T-cell (primary cell): ENCODE measurements at regions not wholly inside any gene's neighbourhood (a gene's known extent, or its start where the extent isn't known, plus 50 kb on each side); places are given as distances from the start of the nearest gene placed in this dataset.
"Not testable (repeated sequence)": the region's sequence is repeated elsewhere in the genome, so short reads cannot be mapped to it uniquely, and the experiment has no call there.

ENCODE experiments used
- ATAC-seq, 4 experiments: fragments of 200-7000 bp in 3 of 4; fragments of 150-1000 bp in 1 of 4; cut with Tn5 transposase; replicated peaks in 1 of 4; 1 replicate in 3 of 4; 2 replicates in 1 of 4; pipeline ENCODE4 v1.10.0; 2021; ENCODE audit warnings: moderate library complexity in 3 of 4, mild to moderate bottlenecking in 2 of 4, moderate number of reproducible peaks in 1 of 4
- CTCF ChIA-PET, 2 donors: fragments of 300-600 bp; sonication (Branson Sonifier 250); formaldehyde crosslinking; loops; one replicate each; lab custom pipeline; 2022; ENCODE audit warnings: antibody characterized with exemption in 2 of 2; lab: Charles Lee
- POLR2A ChIA-PET, 2 donors: fragments of 300-600 bp; sonication (Branson Sonifier 250); formaldehyde crosslinking; loops; one replicate each; lab custom pipeline; 2022; ENCODE audit warnings: antibody characterized with exemption in 2 of 2; lab: Charles Lee
- DNase-seq, 35 experiments: peaks; one replicate each; pipeline versions ENCODE4 v3.0.0 to v3.0.0-alpha.2; 2013 to 2023
- H3K27ac ChIP-seq: one replicate; pipeline ENCODE4 v1.5.1; 2013; ENCODE audit warnings: low read length
- H3K27me3 ChIP-seq, 2 experiments: replicated peaks in 1 of 2; 1 replicate in 1 of 2; 2 replicates in 1 of 2; pipeline versions ENCODE4 v1.6.1 to v1.7.0; 2013; ENCODE audit warnings: low read length in 1 of 2, mixed read lengths in 1 of 2; ENCODE audit not compliant: control insufficient read depth in 2 of 2, insufficient read depth in 2 of 2; ENCODE audit errors: extremely low read depth in 1 of 2
- H3K36me3 ChIP-seq, 2 donors: 1 replicate in 1 of 2; 2 replicates in 1 of 2; pipeline versions ENCODE4 v1.6.1 to v1.7.0; 2013; ENCODE audit warnings: low read length in 1 of 2; ENCODE audit not compliant: control insufficient read depth in 2 of 2, insufficient read depth in 1 of 2; ENCODE audit errors: extremely low read depth in 1 of 2
- H3K4me1 ChIP-seq, 2 experiments: 1 replicate in 1 of 2; 2 replicates in 1 of 2; pipeline versions ENCODE4 v1.6.1 to v1.7.0; 2013; ENCODE audit warnings: low read length in 2 of 2, mixed read lengths in 1 of 2; ENCODE audit not compliant: insufficient read depth in 2 of 2, control insufficient read depth in 1 of 2; ENCODE audit errors: extremely low read depth in 1 of 2
- H3K4me3 ChIP-seq, 2 donors: 1 replicate in 1 of 2; 2 replicates in 1 of 2; pipeline versions ENCODE4 v1.5.1 to v1.7.0; 2013; ENCODE audit warnings: mild to moderate bottlenecking in 2 of 2, low read length in 1 of 2, moderate library complexity in 1 of 2; ENCODE audit not compliant: control insufficient read depth in 1 of 2; ENCODE audit errors: extremely low read depth in 1 of 2
- H3K9me3 ChIP-seq: 2 replicates; pipeline ENCODE4 v1.7.0; 2013
- H3K27ac Mint-ChIP-seq, 2 donors: one replicate each; pipeline ENCODE4 v1.8.0; 2020 to 2021; ENCODE audit warnings: mild to moderate bottlenecking in 2 of 2, mixed read lengths in 2 of 2
- H3K27me3 Mint-ChIP-seq, 2 donors: one replicate each; pipeline ENCODE4 v1.8.0; 2021 to 2022; ENCODE audit warnings: mixed read lengths in 2 of 2
- H3K36me3 Mint-ChIP-seq: one replicate; pipeline ENCODE4 v1.8.0; 2021; ENCODE audit warnings: mixed read lengths
- H3K4me1 Mint-ChIP-seq, 3 donors: one replicate each; pipeline ENCODE4 v1.8.0; 2020 to 2022; ENCODE audit warnings: mixed read lengths in 3 of 3, mild to moderate bottlenecking in 1 of 3
- H3K4me3 Mint-ChIP-seq, 3 donors: one replicate each; pipeline ENCODE4 v1.8.0; 2020 to 2022; ENCODE audit warnings: mild to moderate bottlenecking in 3 of 3, mixed read lengths in 3 of 3, moderate library complexity in 3 of 3
- H3K9me3 Mint-ChIP-seq, 3 donors: one replicate each; pipeline ENCODE4 v1.8.0; 2020 to 2022; ENCODE audit warnings: mixed read lengths in 3 of 3
- WGBS: methylation state at CpG from one replicate; pipeline ENCODE4 v1.1.5; 2013; ENCODE audit warnings: missing lambda C conversion rate; ENCODE audit not compliant: insufficient coverage; 5-methylcytosine and 5-hydroxymethylcytosine counted together

DNA sequence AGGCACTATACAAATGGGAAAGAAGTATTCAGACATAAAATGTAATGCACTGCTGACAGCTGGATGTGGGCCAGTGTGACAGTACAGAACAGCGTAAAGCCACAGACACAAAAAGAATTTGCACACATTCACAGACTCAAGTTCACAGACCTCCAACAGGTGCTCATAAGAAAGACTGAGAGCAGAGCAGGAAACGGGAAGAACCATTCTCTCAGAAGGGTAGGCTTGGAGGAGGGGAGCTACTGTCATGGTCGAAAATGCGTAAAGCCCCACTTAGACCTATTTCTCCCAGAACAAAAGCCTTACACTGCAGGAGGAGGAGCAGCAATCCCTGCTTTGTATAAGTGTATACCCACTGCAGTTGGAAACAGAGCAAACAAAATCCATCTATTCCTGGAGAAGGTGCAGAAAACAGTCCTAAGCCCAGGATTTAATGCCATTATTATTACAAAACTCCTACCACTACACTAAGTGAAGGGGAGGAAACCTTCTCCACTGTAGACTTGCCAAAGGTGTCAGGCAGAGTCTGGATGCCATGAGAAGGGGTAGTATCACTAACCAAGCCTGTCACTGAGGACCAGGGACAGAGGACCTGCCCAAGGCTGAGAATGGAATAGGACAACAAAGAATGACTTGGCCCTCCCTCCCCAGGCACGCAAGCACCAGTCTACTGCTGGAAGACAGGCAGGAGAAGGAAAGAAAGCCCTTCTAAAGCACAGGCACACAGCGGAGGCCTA is 103.0 kb upstream of the FAM25C start:
- H3K36me3 Mint-ChIP-seq, H3K27me3 ChIP-seq, H3K4me1 Mint-ChIP-seq, H3K4me3 ChIP-seq, H3K27me3 Mint-ChIP-seq, H3K9me3 ChIP-seq, H3K27ac Mint-ChIP-seq, H3K9me3 Mint-ChIP-seq, H3K4me3 Mint-ChIP-seq, H3K36me3 ChIP-seq, DNase-seq, CTCF ChIA-PET, POLR2A ChIA-PET, H3K27ac ChIP-seq, ATAC-seq, H3K4me1 ChIP-seq: not testable (repeated sequence)
- WGBS, result no CpG with 5 or more reads among the region's 6 CpGs

DNA sequence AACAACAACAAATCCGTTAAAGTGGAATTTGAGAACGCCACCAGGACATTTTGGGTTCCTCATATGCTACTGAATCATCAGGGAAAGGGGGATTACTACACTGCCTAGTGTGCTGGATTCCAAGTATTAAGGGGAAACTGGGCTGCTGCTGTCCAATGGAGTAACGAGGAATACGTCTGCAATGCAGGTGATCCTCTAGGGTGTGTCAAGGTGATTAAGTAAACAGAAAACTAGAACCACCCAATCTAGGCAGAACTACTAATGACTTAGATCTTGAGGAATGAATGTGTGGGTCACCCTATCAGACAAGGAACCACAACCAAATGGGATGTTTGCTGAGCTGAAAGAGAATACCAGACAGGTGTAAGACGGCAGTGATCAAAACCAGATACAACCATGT is 99.3 kb upstream of the FAM25C start:
- DNase-seq, H3K4me1 ChIP-seq, H3K4me3 ChIP-seq, H3K36me3 ChIP-seq, H3K9me3 Mint-ChIP-seq, H3K27me3 Mint-ChIP-seq, H3K9me3 ChIP-seq, H3K4me1 Mint-ChIP-seq, H3K36me3 Mint-ChIP-seq, POLR2A ChIA-PET, H3K27ac Mint-ChIP-seq, CTCF ChIA-PET, H3K4me3 Mint-ChIP-seq, H3K27me3 ChIP-seq, H3K27ac ChIP-seq, ATAC-seq: not testable (repeated sequence)
- WGBS, result no CpG with 5 or more reads among the region's 5 CpGs

DNA sequence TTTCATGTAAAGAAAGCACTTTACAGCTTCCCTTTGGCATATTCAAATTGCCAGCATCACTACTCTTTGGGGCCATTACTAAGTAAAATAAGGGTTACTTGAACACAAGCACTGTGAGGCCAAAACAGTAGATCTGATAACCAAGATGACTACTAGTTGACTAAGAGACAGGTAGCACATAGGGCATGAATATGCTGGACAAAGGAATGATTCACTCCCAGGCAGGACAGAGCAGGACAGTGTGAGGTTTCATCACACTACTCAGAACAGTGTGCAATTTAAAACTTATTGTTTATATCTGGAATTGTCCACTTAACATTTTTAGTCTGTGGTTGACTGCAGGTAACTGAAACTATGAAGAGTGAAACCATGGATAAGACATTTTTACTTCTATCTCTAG is 91.1 kb upstream of the FAM25C start:
- ATAC-seq, H3K27ac ChIP-seq, H3K36me3 Mint-ChIP-seq, H3K36me3 ChIP-seq, CTCF ChIA-PET, H3K4me1 Mint-ChIP-seq, H3K27me3 ChIP-seq, POLR2A ChIA-PET, DNase-seq, H3K27ac Mint-ChIP-seq, H3K27me3 Mint-ChIP-seq, H3K4me3 Mint-ChIP-seq, H3K4me1 ChIP-seq, H3K4me3 ChIP-seq, H3K9me3 ChIP-seq, H3K9me3 Mint-ChIP-seq: not testable (repeated sequence)

DNA sequence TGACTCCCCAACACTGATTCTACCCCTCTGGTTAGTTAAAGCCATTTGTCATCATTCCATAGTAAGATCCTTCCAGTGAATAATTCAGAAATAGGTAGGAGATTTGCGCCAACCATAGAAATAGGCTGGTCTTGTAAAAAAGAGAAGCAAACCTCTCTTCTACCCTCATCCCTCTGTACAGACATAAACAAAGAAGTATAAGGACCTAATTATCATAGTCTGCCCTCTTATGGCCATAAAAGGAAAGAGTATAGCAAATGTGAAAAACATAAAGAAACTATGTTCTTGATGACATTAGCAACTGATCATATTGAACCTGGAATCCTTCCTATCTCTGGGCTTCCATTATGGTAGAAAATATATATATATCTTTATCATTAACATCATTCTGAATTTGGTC is 88.5 kb upstream of the FAM25C start:
- H3K4me3 Mint-ChIP-seq, H3K36me3 Mint-ChIP-seq, H3K36me3 ChIP-seq, H3K4me1 ChIP-seq, DNase-seq, H3K4me1 Mint-ChIP-seq, H3K27ac ChIP-seq, H3K27ac Mint-ChIP-seq, H3K27me3 ChIP-seq, POLR2A ChIA-PET, H3K9me3 ChIP-seq, ATAC-seq, H3K9me3 Mint-ChIP-seq, CTCF ChIA-PET, H3K27me3 Mint-ChIP-seq, H3K4me3 ChIP-seq: not testable (repeated sequence)
- no CpG with 5 or more reads among the region's 1 CpG for WGBS

DNA sequence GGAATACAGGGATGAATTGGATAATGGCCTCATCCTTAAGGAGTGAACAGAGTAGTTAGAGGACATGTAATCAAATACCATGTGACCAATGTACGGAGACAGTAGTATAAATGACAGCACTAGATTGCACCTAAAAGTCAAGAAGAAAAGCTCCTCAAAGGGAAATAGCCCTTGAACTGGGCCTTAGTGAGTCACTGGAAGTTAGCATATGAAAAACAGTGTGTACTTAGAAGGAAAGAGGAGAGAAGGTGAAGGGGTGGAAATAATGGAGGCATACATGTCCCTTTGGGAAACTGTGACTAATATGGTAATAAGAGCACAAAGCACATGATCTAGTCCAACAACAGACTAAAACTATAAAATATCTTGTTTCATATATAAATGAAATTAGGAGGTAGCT is 84.9 kb upstream of the FAM25C start:
- H3K4me1 ChIP-seq, H3K36me3 ChIP-seq, H3K27me3 ChIP-seq, H3K27me3 Mint-ChIP-seq, H3K36me3 Mint-ChIP-seq, H3K4me3 Mint-ChIP-seq, ATAC-seq, H3K4me1 Mint-ChIP-seq, CTCF ChIA-PET, H3K27ac ChIP-seq, DNase-seq, H3K9me3 Mint-ChIP-seq, H3K9me3 ChIP-seq, H3K4me3 ChIP-seq, POLR2A ChIA-PET, H3K27ac Mint-ChIP-seq: not testable (repeated sequence)
- whole genome bisulfite sequencing, result no CpG with 5 or more reads among the region's 1 CpG

DNA sequence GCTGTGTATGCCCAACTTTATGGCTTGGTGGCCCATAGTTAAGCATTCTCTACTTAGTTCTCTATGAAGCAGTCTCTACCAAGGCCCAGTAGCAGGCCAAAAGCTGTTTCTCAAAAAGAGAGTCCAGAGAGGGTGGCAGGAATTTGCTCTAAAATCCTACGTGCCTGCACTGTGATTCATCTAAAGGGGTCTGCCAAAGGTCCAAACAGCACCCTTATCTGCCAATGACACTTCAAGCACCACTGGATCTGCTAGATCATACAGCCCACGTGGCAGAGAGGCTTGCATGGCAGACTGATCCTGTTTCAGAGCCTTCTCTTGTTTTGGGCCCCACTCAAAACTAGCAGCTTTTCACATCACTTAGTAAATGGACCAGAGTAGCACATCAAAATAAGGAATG is 71.6 kb upstream of the FAM25C start:
- H3K36me3 ChIP-seq, H3K36me3 Mint-ChIP-seq, H3K9me3 ChIP-seq, DNase-seq, H3K27ac ChIP-seq, H3K9me3 Mint-ChIP-seq, H3K4me3 ChIP-seq, H3K4me3 Mint-ChIP-seq, ATAC-seq, H3K27ac Mint-ChIP-seq, CTCF ChIA-PET, H3K4me1 ChIP-seq, POLR2A ChIA-PET, H3K4me1 Mint-ChIP-seq, H3K27me3 ChIP-seq, H3K27me3 Mint-ChIP-seq: not testable (repeated sequence)
- no CpG with 5 or more reads among the region's 2 CpGs for WGBS

DNA sequence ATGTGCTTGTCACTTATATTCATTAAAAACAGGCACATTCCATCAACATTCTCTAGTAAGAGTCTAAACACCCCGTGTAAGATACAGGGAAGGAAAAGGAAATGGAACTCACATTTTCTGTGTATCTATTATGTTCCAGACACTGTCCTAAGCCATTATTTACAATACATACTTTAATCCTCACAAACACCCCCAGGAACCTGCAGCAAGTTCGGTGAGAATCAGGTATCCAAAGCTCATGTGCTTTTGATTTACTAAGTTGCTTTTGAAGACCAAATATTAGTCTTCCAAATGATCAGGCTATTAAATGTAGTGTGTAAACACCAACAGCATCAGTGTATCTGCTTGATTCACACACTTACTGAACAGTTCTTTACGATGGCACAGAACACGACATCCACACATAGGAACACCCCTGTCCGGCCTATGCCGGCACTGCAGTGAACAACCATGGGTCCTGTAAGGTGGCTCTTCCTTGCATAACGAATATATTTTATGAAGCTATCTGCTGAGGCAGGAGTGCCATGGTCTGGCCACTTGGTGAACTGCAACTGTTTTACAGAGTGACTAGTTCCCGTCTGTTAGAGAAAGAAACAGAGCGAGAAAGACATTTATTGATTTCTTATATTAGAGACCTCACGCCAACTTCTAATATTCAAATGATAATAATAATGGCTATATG is 64.5 kb upstream of the FAM25C start:
- H3K27me3 Mint-ChIP-seq, H3K4me3 Mint-ChIP-seq, H3K4me1 Mint-ChIP-seq, H3K36me3 Mint-ChIP-seq, H3K4me1 ChIP-seq, DNase-seq, H3K36me3 ChIP-seq, H3K27me3 ChIP-seq, H3K27ac Mint-ChIP-seq, H3K27ac ChIP-seq, CTCF ChIA-PET, H3K9me3 Mint-ChIP-seq, POLR2A ChIA-PET, H3K9me3 ChIP-seq, H3K4me3 ChIP-seq: not testable (repeated sequence)
- WGBS, result no CpG with 5 or more reads among the region's 10 CpGs
- ATAC-seq, result peak; percentile 66 to 85 (median 71)
